ENCODE measurements at regions not wholly inside any gene's neighbourhood (a gene's known extent, or its start where the extent isn't known, plus 50 kb on each side); places are given as distances from the start of the nearest gene placed in this dataset.
"Not testable (repeated sequence)": the region's sequence is repeated elsewhere in the genome, so short reads cannot be mapped to it uniquely, and the experiment has no call there.

- Mint-ChIP-seq H3K4me3 (no peak overlapping the region), H3K27ac (no peak overlapping the region), H3K27me3 (no peaks in the 10 kb centered on the region), H3K36me3 (no peaks in the 10 kb centered on the region), H3K9me3 (peaks cover 4% of the 10 kb centered on the region), H3K4me1 (ENCODE audit: low read depth in 2 of 2) (no peaks in the 10 kb centered on the region)
- no peak for ATAC-seq
- no peak for DNase-seq (ENCODE audit: low spot score)
Observed at GRCh38 chr6:73937805-73938204, 241.8 kb downstream of the CD109 start.

GRCh38 chr6:73932866-73933265 is 236.9 kb downstream of the CD109 start:
- no peak for ATAC-seq
- Mint-ChIP-seq H3K27ac (no peak overlapping the region), H3K4me1 (ENCODE audit: low read depth in 2 of 2) (no peaks in the 10 kb centered on the region), H3K27me3 (no peaks in the 10 kb centered on the region), H3K9me3 (peaks cover 10% of the 10 kb centered on the region), H3K36me3 (no peaks in the 10 kb centered on the region), H3K4me3 (no peak overlapping the region)
- no peak for DNase-seq (ENCODE audit: low spot score)

- no peaks in the 10 kb centered on the region for H3K4me1 Mint-ChIP-seq (ENCODE audit: low read depth in 2 of 2)
- H3K27ac Mint-ChIP-seq, result no peak overlapping the region
- DNase-seq (ENCODE audit: low spot score) (no peak), ATAC-seq (peak in 1 of 2 donors; percentile 24)
- H3K36me3 Mint-ChIP-seq, result no peaks in the 10 kb centered on the region
- H3K27me3 Mint-ChIP-seq, result no peaks in the 10 kb centered on the region
- peaks cover 10% of the 10 kb centered on the region for H3K9me3 Mint-ChIP-seq
- no peak overlapping the region for H3K4me3 Mint-ChIP-seq
Observed at GRCh38 chr6:73929405-73929804, 233.4 kb downstream of the CD109 start.

GRCh38 chr6:73927421-73927820 is 231.4 kb downstream of the CD109 start:
- no peaks in the 10 kb centered on the region for H3K27me3 Mint-ChIP-seq
- no peaks in the 10 kb centered on the region for H3K36me3 Mint-ChIP-seq
- H3K9me3 Mint-ChIP-seq, result peaks cover 10% of the 10 kb centered on the region
- no peaks in the 10 kb centered on the region for H3K4me1 Mint-ChIP-seq (ENCODE audit: low read depth in 2 of 2)
- DNase-seq (ENCODE audit: low spot score) (no peak), ATAC-seq (no peak)
- no peak overlapping the region for H3K27ac Mint-ChIP-seq
- no peak overlapping the region for H3K4me3 Mint-ChIP-seq

GRCh38 chr6:73925703-73926102 is 229.7 kb downstream of the CD109 start:
- H3K27ac Mint-ChIP-seq; H3K27me3 Mint-ChIP-seq; ATAC-seq; H3K36me3 Mint-ChIP-seq; DNase-seq (ENCODE audit: low spot score); H3K4me1 Mint-ChIP-seq (ENCODE audit: low read depth in 2 of 2); H3K4me3 Mint-ChIP-seq; H3K9me3 Mint-ChIP-seq: not testable (repeated sequence)

- H3K36me3 Mint-ChIP-seq, result no peaks in the 10 kb centered on the region
- H3K4me3 Mint-ChIP-seq, result no peak overlapping the region
- no peaks in the 10 kb centered on the region for H3K27me3 Mint-ChIP-seq
- no peaks in the 10 kb centered on the region for H3K4me1 Mint-ChIP-seq (ENCODE audit: low read depth in 2 of 2)
- no peak overlapping the region for H3K27ac Mint-ChIP-seq
- H3K9me3 Mint-ChIP-seq, result peaks cover 7% of the 10 kb centered on the region
- ATAC-seq (no peak), DNase-seq (ENCODE audit: low spot score) (no peak)
Observed at GRCh38 chr6:73923905-73924485, 228.0 kb downstream of the CD109 start.

- DNase-seq (ENCODE audit: low spot score) (no peak), ATAC-seq (peak in 1 of 2 donors; percentile 36)
- peaks cover 9% of the 10 kb centered on the region for H3K36me3 Mint-ChIP-seq
- peaks cover 3% of the 10 kb centered on the region for H3K9me3 Mint-ChIP-seq
- H3K27me3 Mint-ChIP-seq, result no peaks in the 10 kb centered on the region
- no peak overlapping the region for H3K27ac Mint-ChIP-seq
- H3K4me1 Mint-ChIP-seq (ENCODE audit: low read depth in 2 of 2), result no peaks in the 10 kb centered on the region
- no peak overlapping the region for H3K4me3 Mint-ChIP-seq
Observed at GRCh38 chr6:73903155-73903554, 207.2 kb downstream of the CD109 start.

GRCh38 chr6:73901986-73902385 is 206.0 kb downstream of the CD109 start:
- H3K27ac Mint-ChIP-seq, result no peak overlapping the region
- ATAC-seq, result no peak

GRCh38 chr6:73901311-73901710 is 205.3 kb downstream of the CD109 start:
- H3K36me3 Mint-ChIP-seq, result peaks cover 9% of the 10 kb centered on the region
- ATAC-seq, result no peak
- DNase-seq (ENCODE audit: low spot score), result no peak
- no peaks in the 10 kb centered on the region for H3K27me3 Mint-ChIP-seq
- H3K4me3 Mint-ChIP-seq, result no peak overlapping the region
- no peak overlapping the region for H3K27ac Mint-ChIP-seq
- no peaks in the 10 kb centered on the region for H3K4me1 Mint-ChIP-seq (ENCODE audit: low read depth in 2 of 2)
- peaks cover 3% of the 10 kb centered on the region for H3K9me3 Mint-ChIP-seq

More at GRCh38 chr6:73901986-73902385, 206.0 kb downstream of the CD109 start:
- H3K4me1 Mint-ChIP-seq (ENCODE audit: low read depth in 2 of 2), result no peaks in the 10 kb centered on the region
- H3K36me3 Mint-ChIP-seq, result peaks cover 9% of the 10 kb centered on the region
- peaks cover 3% of the 10 kb centered on the region for H3K9me3 Mint-ChIP-seq
- H3K4me3 Mint-ChIP-seq, result no peak overlapping the region
- H3K27me3 Mint-ChIP-seq, result no peaks in the 10 kb centered on the region
- DNase-seq (ENCODE audit: low spot score), result no peak

GRCh38 chr6:73898599-73898998 is 202.6 kb downstream of the CD109 start:
- Mint-ChIP-seq H3K27me3 (no peaks in the 10 kb centered on the region), H3K4me1 (ENCODE audit: low read depth in 2 of 2) (no peaks in the 10 kb centered on the region), H3K9me3 (no peaks in the 10 kb centered on the region), H3K36me3 (peaks cover 9% of the 10 kb centered on the region), H3K27ac (no peak overlapping the region), H3K4me3 (no peak overlapping the region)
- DNase-seq (ENCODE audit: low spot score), result no peak
- ATAC-seq, result no peak

- Mint-ChIP-seq H3K9me3 (no peaks in the 10 kb centered on the region), H3K4me3 (no peak overlapping the region), H3K27me3 (peaks cover 0 to 8% of the 10 kb centered on the region in 2 donors), H3K27ac (no peak overlapping the region), H3K4me1 (ENCODE audit: low read depth in 2 of 2) (no peaks in the 10 kb centered on the region), H3K36me3 (peaks cover 5% of the 10 kb centered on the region)
- no peak for DNase-seq (ENCODE audit: low spot score)
- no peak for ATAC-seq
Observed at GRCh38 chr6:73893696-73894095, 197.7 kb downstream of the CD109 start.

- H3K27ac Mint-ChIP-seq, result no peak overlapping the region
- no peak overlapping the region for H3K4me3 Mint-ChIP-seq
- H3K27me3 Mint-ChIP-seq, result peaks cover 0 to 8% of the 10 kb centered on the region in 2 donors
- ATAC-seq, result no peak
- no peak for DNase-seq (ENCODE audit: low spot score)
- H3K4me1 Mint-ChIP-seq (ENCODE audit: low read depth in 2 of 2), result peaks cover 0 to 4% of the 10 kb centered on the region in 2 donors
- H3K9me3 Mint-ChIP-seq, result no peaks in the 10 kb centered on the region
- peaks cover 5% of the 10 kb centered on the region for H3K36me3 Mint-ChIP-seq
Observed at GRCh38 chr6:73888050-73888449, 192.0 kb downstream of the CD109 start.

GRCh38 chr6:73885393-73885792 is 189.4 kb downstream of the CD109 start:
- DNase-seq (ENCODE audit: low spot score) (no peak), ATAC-seq (no peak)
- peaks cover 0 to 4% of the 10 kb centered on the region in 2 donors for H3K4me1 Mint-ChIP-seq (ENCODE audit: low read depth in 2 of 2)
- H3K9me3 Mint-ChIP-seq, result no peaks in the 10 kb centered on the region
- no peak overlapping the region for H3K27ac Mint-ChIP-seq
- H3K27me3 Mint-ChIP-seq, result peaks cover 0 to 13% of the 10 kb centered on the region in 2 donors
- H3K4me3 Mint-ChIP-seq, result no peak overlapping the region
- H3K36me3 Mint-ChIP-seq, result no peaks in the 10 kb centered on the region

GRCh38 chr6:73884540-73884939 is 188.5 kb downstream of the CD109 start:
- no peak overlapping the region for H3K27ac Mint-ChIP-seq

More at GRCh38 chr6:73884540-73884939, 188.5 kb downstream of the CD109 start:
- peaks cover 0 to 7% of the 10 kb centered on the region in 2 donors for H3K27me3 Mint-ChIP-seq
- no peak for ATAC-seq
- H3K4me3 Mint-ChIP-seq, result no peak overlapping the region
- H3K4me1 Mint-ChIP-seq (ENCODE audit: low read depth in 2 of 2), result peaks cover 0 to 4% of the 10 kb centered on the region in 2 donors
- DNase-seq (ENCODE audit: low spot score), result no peak
- no peaks in the 10 kb centered on the region for H3K36me3 Mint-ChIP-seq
- H3K9me3 Mint-ChIP-seq, result no peaks in the 10 kb centered on the region

Measured in natural killer cell treated with Interleukin-12 subunit alpha and Interleukin-12 subunit beta and Interleukin-15 and Interleukin-18, amount 100 ng/mL, for 72 hours (primary cell).